ENCODE measurements at regions not wholly inside any gene's neighbourhood (a gene's known extent, or its start where the extent isn't known, plus 50 kb on each side); places are given as distances from the start of the nearest gene placed in this dataset.

GRCh38 chr6:167494698-167495435 lies 170.0 kb downstream of the TTLL2 start:
- ATAC-seq (no peak), DNase-seq (ENCODE audit: low spot score in 2 of 2) (no peak)
- Mint-ChIP-seq H3K36me3 (no peaks in the 10 kb centered on the region), H3K9me3 (peaks cover 0 to 4% of the 10 kb centered on the region in 2 donors), H3K27ac (no peak overlapping the region)

- no peak for DNase-seq (ENCODE audit: low spot score in 2 of 2)
- peaks cover 0 to 4% of the 10 kb centered on the region in 2 donors for H3K9me3 Mint-ChIP-seq
- H3K36me3 Mint-ChIP-seq: no peaks in the 10 kb centered on the region
- no peak for ATAC-seq
- no peak overlapping the region for H3K27ac Mint-ChIP-seq
These were observed 170.9 kb downstream of the TTLL2 start for GRCh38 chr6:167495506-167496401.

GRCh38 chr6:167496707-167497106 lies 171.8 kb downstream of the TTLL2 start:
- ATAC-seq (no peak), DNase-seq (ENCODE audit: low spot score in 2 of 2) (no peak)
- peaks cover 0 to 4% of the 10 kb centered on the region in 2 donors for H3K9me3 Mint-ChIP-seq
- H3K36me3 Mint-ChIP-seq: no peaks in the 10 kb centered on the region
- H3K27ac Mint-ChIP-seq: no peak overlapping the region

GRCh38 chr6:167497428-167498056 lies 172.7 kb downstream of the TTLL2 start:
- ATAC-seq (no peak), DNase-seq (ENCODE audit: low spot score in 2 of 2) (no peak)
- no peaks in the 10 kb centered on the region for H3K36me3 Mint-ChIP-seq
- no peak overlapping the region for H3K27ac Mint-ChIP-seq
- peaks cover 0 to 4% of the 10 kb centered on the region in 2 donors for H3K9me3 Mint-ChIP-seq

GRCh38 chr6:167499161-167499660 lies 174.3 kb downstream of the TTLL2 start:
- H3K27ac Mint-ChIP-seq: no peak overlapping the region
- DNase-seq (ENCODE audit: low spot score in 2 of 2) (no peak), ATAC-seq (no peak)
- H3K36me3 Mint-ChIP-seq: no peaks in the 10 kb centered on the region
- H3K9me3 Mint-ChIP-seq: no peaks in the 10 kb centered on the region

GRCh38 chr6:167500961-167501360 lies 176.1 kb downstream of the TTLL2 start:
- no peak for ATAC-seq

GRCh38 chr6:167501831-167502385 lies 177.0 kb downstream of the TTLL2 start:
- ATAC-seq (no peak), DNase-seq (ENCODE audit: low spot score in 2 of 2) (no peak)
- Mint-ChIP-seq H3K36me3 (no peaks in the 10 kb centered on the region), H3K27ac (no peak overlapping the region), H3K9me3 (no peaks in the 10 kb centered on the region)

More at GRCh38 chr6:167500961-167501360, 176.1 kb downstream of the TTLL2 start:
- no peak for DNase-seq (ENCODE audit: low spot score in 2 of 2)
- Mint-ChIP-seq H3K36me3 (no peaks in the 10 kb centered on the region), H3K27ac (no peak overlapping the region), H3K9me3 (no peaks in the 10 kb centered on the region)

GRCh38 chr6:167502471-167502870 lies 177.6 kb downstream of the TTLL2 start:
- Mint-ChIP-seq H3K27ac (no peak overlapping the region), H3K9me3 (no peaks in the 10 kb centered on the region), H3K36me3 (no peaks in the 10 kb centered on the region)
- ATAC-seq: no peak
- no peak for DNase-seq (ENCODE audit: low spot score in 2 of 2)

- no peaks in the 10 kb centered on the region for H3K9me3 Mint-ChIP-seq
These were observed 179.6 kb downstream of the TTLL2 start for GRCh38 chr6:167504385-167504961.

GRCh38 chr6:167505199-167505598 lies 180.3 kb downstream of the TTLL2 start:
- Mint-ChIP-seq H3K36me3 (no peaks in the 10 kb centered on the region), H3K9me3 (no peaks in the 10 kb centered on the region), H3K27ac (no peak overlapping the region)
- ATAC-seq: no peak
- DNase-seq (ENCODE audit: low spot score in 2 of 2): no peak

More at GRCh38 chr6:167504385-167504961, 179.6 kb downstream of the TTLL2 start:
- Mint-ChIP-seq H3K36me3 (no peaks in the 10 kb centered on the region), H3K27ac (no peak overlapping the region)
- DNase-seq (ENCODE audit: low spot score in 2 of 2) (no peak), ATAC-seq (no peak)

- H3K36me3 Mint-ChIP-seq: no peaks in the 10 kb centered on the region
- no peak for ATAC-seq
- DNase-seq (ENCODE audit: low spot score in 2 of 2): no peak
- no peaks in the 10 kb centered on the region for H3K9me3 Mint-ChIP-seq
- H3K27ac Mint-ChIP-seq: no peak overlapping the region
These were observed 180.9 kb downstream of the TTLL2 start for GRCh38 chr6:167505782-167506181.

GRCh38 chr6:167506443-167507301 lies 181.8 kb downstream of the TTLL2 start:
- no peak overlapping the region for H3K27ac Mint-ChIP-seq
- no peaks in the 10 kb centered on the region for H3K36me3 Mint-ChIP-seq
- ATAC-seq: no peak
- no peak for DNase-seq (ENCODE audit: low spot score in 2 of 2)
- H3K9me3 Mint-ChIP-seq: no peaks in the 10 kb centered on the region

GRCh38 chr6:167507376-167507945 lies 182.6 kb downstream of the TTLL2 start:
- no peak for DNase-seq (ENCODE audit: low spot score in 2 of 2)
- H3K27ac Mint-ChIP-seq: no peak overlapping the region
- no peaks in the 10 kb centered on the region for H3K36me3 Mint-ChIP-seq
- no peaks in the 10 kb centered on the region for H3K9me3 Mint-ChIP-seq
- no peak for ATAC-seq

- Mint-ChIP-seq H3K36me3 (no peaks in the 10 kb centered on the region), H3K9me3 (no peaks in the 10 kb centered on the region), H3K27ac (no peak overlapping the region)
- no peak for DNase-seq (ENCODE audit: low spot score in 2 of 2)
- ATAC-seq: no peak
These were observed 184.3 kb downstream of the TTLL2 start for GRCh38 chr6:167508919-167509852.

Data from activated naive CD4-positive, alpha-beta T cell treated with anti-CD3 and anti-CD28 coated beads, Interleukin-2, amount 50 U/mL, for 72 hours (primary cell).